Duodenal mucosa (tissue), 2 donors: ENCODE measurements at regions not wholly inside any gene's neighbourhood (a gene's known extent, or its start where the extent isn't known, plus 50 kb on each side); places are given as distances from the start of the nearest gene placed in this dataset.

Experiments
- H3K27ac ChIP-seq: one replicate; pipeline ENCODE4 v1.7.0; 2013; ENCODE audit warnings: low read depth, low read length
- H3K27me3 ChIP-seq, 2 donors: one replicate each; pipeline ENCODE4 v1.7.0; 2013; ENCODE audit warnings: low read length in 2 of 2, control low read depth in 1 of 2; ENCODE audit not compliant: insufficient read depth in 2 of 2, control insufficient read depth in 1 of 2
- H3K36me3 ChIP-seq, 2 donors: one replicate each; pipeline ENCODE4 v1.7.0; 2013; ENCODE audit warnings: low read length in 2 of 2, control low read depth in 1 of 2; ENCODE audit not compliant: insufficient read depth in 2 of 2, control insufficient read depth in 1 of 2
- H3K4me1 ChIP-seq, 2 donors: one replicate each; pipeline ENCODE4 v1.7.0; 2013; ENCODE audit warnings: low read length in 2 of 2, control low read depth in 1 of 2; ENCODE audit not compliant: insufficient read depth in 2 of 2, control insufficient read depth in 1 of 2
- H3K4me3 ChIP-seq, 2 donors: one replicate each; pipeline ENCODE4 v1.7.0; 2013; ENCODE audit warnings: low read length in 2 of 2, low read depth in 1 of 2
- H3K9ac ChIP-seq, 2 donors: one replicate each; pipeline ENCODE4 v1.7.0; 2013; ENCODE audit warnings: low read length in 2 of 2, low read depth in 1 of 2
- H3K9me3 ChIP-seq, 2 donors: one replicate each; pipeline ENCODE4 v1.7.0; 2013; ENCODE audit warnings: low read length in 2 of 2, control low read depth in 1 of 2; ENCODE audit not compliant: control insufficient read depth in 1 of 2

- Histone ChIP-seq H3K4me3 (no peak overlapping the region), H3K9ac (no peak overlapping the region), H3K27me3 (no peaks in the 10 kb centered on the region), H3K27ac (no peak overlapping the region), H3K36me3 (no peaks in the 10 kb centered on the region), H3K9me3 (no peaks in the 10 kb centered on the region), H3K4me1 (no peaks in the 10 kb centered on the region)
Measured at GRCh38 chr1:189435398-189435797, 1042.3 kb downstream of the BRINP3 start.

DNA sequence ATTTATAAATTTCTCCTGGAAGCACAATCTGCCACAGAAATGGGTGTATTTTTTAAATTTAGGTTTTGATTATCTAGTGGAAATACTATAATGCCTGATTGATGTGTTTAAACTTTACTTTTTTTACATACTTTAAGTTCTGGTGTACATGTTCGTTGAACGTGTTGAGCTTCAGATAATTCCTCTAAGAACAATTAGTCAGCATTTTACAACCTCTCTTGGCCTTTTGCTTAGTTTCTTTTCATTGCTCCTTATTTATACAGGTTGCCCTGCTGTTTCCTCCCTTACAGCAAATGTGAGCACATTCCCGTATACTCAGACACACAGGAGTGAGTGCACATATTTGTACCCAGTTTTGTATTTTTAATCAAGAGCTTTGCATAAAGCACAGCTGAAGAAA lies 1038.9 kb downstream of the BRINP3 start:
- H3K27me3 ChIP-seq, result no peaks in the 10 kb centered on the region
- H3K9me3 ChIP-seq, result no peaks in the 10 kb centered on the region
- no peak overlapping the region for H3K27ac ChIP-seq
- H3K4me1 ChIP-seq, result no peaks in the 10 kb centered on the region
- H3K36me3 ChIP-seq, result no peaks in the 10 kb centered on the region
- no peak overlapping the region for H3K4me3 ChIP-seq
- no peak overlapping the region for H3K9ac ChIP-seq

- Histone ChIP-seq H3K4me1 (no peaks in the 10 kb centered on the region), H3K4me3 (no peak overlapping the region), H3K9ac (no peak overlapping the region)
Measured at GRCh38 chr1:189463166-189463565, 1014.5 kb downstream of the BRINP3 start.

GRCh38 chr1:189496768-189497167 lies 980.9 kb downstream of the BRINP3 start:
- Histone ChIP-seq H3K4me3 (no peak overlapping the region), H3K27ac (no peak overlapping the region), H3K27me3 (no peaks in the 10 kb centered on the region), H3K9ac (no peak overlapping the region), H3K4me1 (no peaks in the 10 kb centered on the region), H3K36me3 (no peaks in the 10 kb centered on the region), H3K9me3 (no peaks in the 10 kb centered on the region)

More at GRCh38 chr1:189463166-189463565, 1014.5 kb downstream of the BRINP3 start:
- Histone ChIP-seq H3K27ac (no peak overlapping the region), H3K27me3 (no peaks in the 10 kb centered on the region), H3K9me3 (no peaks in the 10 kb centered on the region), H3K36me3 (no peaks in the 10 kb centered on the region)

DNA sequence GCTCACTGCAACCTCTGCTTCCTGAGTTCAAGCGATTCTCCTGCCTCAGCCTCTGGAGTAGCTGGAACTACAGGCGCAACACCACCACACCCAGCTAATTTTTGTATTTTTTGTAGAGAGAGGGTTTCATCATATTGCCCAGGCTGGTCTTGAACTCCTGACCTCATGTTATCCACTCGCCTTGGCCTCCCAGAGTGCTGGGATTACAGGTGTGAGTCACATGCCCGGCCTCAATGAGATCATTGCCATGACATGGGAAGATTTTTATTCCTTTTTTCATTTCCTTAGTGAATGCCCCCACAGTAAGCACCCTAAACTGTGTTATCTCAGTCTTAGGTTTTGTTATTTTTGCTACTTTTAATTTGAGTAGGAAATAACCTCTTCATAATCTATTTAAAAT lies 977.9 kb downstream of the BRINP3 start:
- H3K27ac ChIP-seq, result no peak overlapping the region
- no peaks in the 10 kb centered on the region for H3K36me3 ChIP-seq
- no peak overlapping the region for H3K9ac ChIP-seq
- H3K4me1 ChIP-seq, result no peaks in the 10 kb centered on the region
- no peak overlapping the region for H3K4me3 ChIP-seq
- no peaks in the 10 kb centered on the region for H3K27me3 ChIP-seq
- H3K9me3 ChIP-seq, result no peaks in the 10 kb centered on the region

- Histone ChIP-seq H3K9me3 (no peaks in the 10 kb centered on the region), H3K27me3 (no peaks in the 10 kb centered on the region), H3K27ac (no peak overlapping the region), H3K36me3 (no peaks in the 10 kb centered on the region), H3K9ac (no peak overlapping the region), H3K4me3 (no peak overlapping the region), H3K4me1 (no peaks in the 10 kb centered on the region)
Measured at GRCh38 chr1:189500778-189501177, 976.9 kb downstream of the BRINP3 start.

DNA sequence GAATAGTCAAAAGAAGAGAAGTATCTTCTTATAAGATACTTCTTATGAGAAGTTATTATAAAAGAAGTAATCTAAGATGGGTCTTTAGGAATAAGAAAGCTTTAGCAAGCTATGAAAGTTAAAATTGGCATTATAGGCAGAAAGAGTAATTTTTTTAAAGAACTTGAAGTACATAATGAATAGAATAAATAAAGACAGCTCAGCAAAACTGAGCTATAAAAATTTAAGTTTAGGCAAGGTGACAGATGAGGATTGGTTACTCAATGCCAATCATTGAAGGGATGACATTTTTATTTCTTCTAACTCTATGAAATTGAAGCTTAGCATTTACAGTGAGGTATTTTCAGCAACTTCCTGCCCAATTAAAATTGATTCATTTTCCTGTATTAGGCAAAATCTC lies 966.8 kb downstream of the BRINP3 start:
- H3K4me1 ChIP-seq, result no peaks in the 10 kb centered on the region

GRCh38 chr1:189513091-189513490 lies 964.6 kb downstream of the BRINP3 start:
- H3K27ac ChIP-seq, result no peak overlapping the region
- no peak overlapping the region for H3K4me3 ChIP-seq
- peaks cover 4 to 12% of the 10 kb centered on the region in 2 donors for H3K9me3 ChIP-seq
- H3K4me1 ChIP-seq, result no peaks in the 10 kb centered on the region
- no peaks in the 10 kb centered on the region for H3K27me3 ChIP-seq
- H3K9ac ChIP-seq, result no peak overlapping the region
- no peaks in the 10 kb centered on the region for H3K36me3 ChIP-seq

More for the DNA sequence above, 966.8 kb downstream of the BRINP3 start:
- H3K36me3 ChIP-seq, result no peaks in the 10 kb centered on the region
- H3K9ac ChIP-seq, result no peak overlapping the region
- peaks cover 4 to 12% of the 10 kb centered on the region in 2 donors for H3K9me3 ChIP-seq
- H3K27ac ChIP-seq, result no peak overlapping the region
- no peak overlapping the region for H3K4me3 ChIP-seq
- no peaks in the 10 kb centered on the region for H3K27me3 ChIP-seq

DNA sequence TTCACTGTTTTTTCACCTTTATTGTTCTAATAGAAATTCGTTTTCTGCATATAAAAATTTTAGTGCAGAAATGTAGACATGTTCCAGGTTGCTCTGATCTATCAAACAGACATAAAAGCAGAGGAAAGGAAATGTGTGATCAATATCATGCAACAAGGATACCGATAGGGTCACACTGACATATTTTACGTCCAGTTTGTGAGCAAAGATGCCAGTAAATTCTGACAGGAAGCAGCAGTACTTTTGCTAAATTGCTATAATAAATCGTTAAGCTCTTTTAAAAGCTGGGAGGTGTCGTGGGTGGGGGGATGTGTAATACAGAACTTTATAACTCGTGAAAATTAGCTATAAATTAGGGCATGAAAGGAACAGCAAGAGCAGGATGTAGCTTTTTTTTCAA lies 955.2 kb downstream of the BRINP3 start:
- Histone ChIP-seq H3K9ac (no peak overlapping the region), H3K9me3 (no peaks in the 10 kb centered on the region), H3K27me3 (no peaks in the 10 kb centered on the region), H3K27ac (no peak overlapping the region), H3K36me3 (no peaks in the 10 kb centered on the region), H3K4me1 (no peaks in the 10 kb centered on the region), H3K4me3 (no peak overlapping the region)

DNA sequence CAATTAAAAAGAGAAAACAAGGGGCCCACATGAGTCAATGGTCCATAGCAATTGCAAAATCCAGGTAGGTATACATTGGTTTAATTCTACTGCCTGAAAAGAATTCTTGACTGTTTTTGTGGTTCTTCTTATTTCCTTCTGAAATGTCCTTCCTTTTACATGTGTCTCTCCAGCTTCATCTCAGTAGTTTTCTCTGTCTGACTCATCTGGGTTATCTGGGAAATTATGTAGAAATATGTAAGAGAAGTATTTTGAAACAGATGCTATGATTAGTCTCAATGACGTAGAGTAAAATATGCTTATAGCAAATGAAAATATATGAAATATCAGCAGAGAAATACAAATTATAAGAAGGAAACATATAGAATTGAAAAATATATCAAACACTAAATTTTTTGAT lies 953.2 kb downstream of the BRINP3 start:
- Histone ChIP-seq H3K9ac (no peak overlapping the region), H3K36me3 (no peaks in the 10 kb centered on the region), H3K9me3 (no peaks in the 10 kb centered on the region), H3K4me3 (no peak overlapping the region), H3K4me1 (no peaks in the 10 kb centered on the region), H3K27ac (no peak overlapping the region), H3K27me3 (no peaks in the 10 kb centered on the region)

DNA sequence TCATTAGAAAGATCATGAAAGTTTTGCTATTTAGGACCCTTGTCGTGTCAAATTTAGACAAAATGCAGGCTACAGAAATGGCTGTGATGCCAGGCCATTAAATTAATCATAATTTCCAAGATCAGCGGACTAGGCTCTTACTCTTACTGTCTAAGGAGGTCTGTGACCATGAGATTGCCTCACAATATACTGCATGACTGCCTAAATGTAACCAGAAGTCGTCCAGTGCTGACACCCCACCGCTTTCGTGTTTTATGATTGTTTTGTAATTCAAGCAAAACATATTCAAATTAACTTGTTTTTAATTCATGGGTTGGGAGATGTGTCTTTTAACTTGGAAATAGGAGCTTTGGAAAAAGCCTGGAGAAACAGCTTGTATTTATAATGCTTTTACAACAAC lies 947.5 kb downstream of the BRINP3 start:
- Histone ChIP-seq H3K27me3 (no peaks in the 10 kb centered on the region), H3K9ac (no peak overlapping the region), H3K4me3 (no peak overlapping the region), H3K27ac (no peak overlapping the region), H3K36me3 (no peaks in the 10 kb centered on the region), H3K4me1 (no peaks in the 10 kb centered on the region), H3K9me3 (no peaks in the 10 kb centered on the region)
